Activated T-cell treated with anti-CD3 and anti-CD28 coated beads for 48 hours (primary cell): ENCODE measurements at regions not wholly inside any gene's neighbourhood (a gene's known extent, or its start where the extent isn't known, plus 50 kb on each side); places are given as distances from the start of the nearest gene placed in this dataset.

Experiments
- DNase-seq: peaks from one replicate; pipeline ENCODE4 v3.0.0-alpha.2; 2020; ENCODE audit warnings: low read depth

DNA sequence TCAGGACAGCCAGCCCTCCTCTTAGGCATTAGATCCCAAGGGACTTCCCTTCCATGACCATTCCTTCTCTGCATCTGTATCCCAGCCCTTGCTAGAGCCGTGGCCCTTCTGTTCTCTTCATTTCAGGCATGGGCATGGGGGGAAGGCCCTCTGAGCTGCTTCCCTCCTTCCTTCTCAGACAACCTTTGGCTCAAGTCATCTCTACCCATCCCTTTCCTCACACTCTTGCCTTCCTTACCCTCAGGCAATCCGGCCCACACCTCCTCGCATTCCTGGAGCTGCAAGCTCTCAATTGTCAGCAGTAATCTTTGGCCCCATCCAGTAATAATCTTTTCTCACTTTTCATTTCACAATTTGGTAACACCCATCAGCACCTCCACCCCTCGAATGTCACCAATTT lies 426.9 kb upstream of the JARID2 start:
- no peak for DNase-seq

GRCh38 chr6:14819840-14820420 lies 425.9 kb upstream of the JARID2 start:
- no peak for DNase-seq

- no peak for DNase-seq
Measured at GRCh38 chr6:14822012-14822553, 423.8 kb upstream of the JARID2 start.

DNA sequence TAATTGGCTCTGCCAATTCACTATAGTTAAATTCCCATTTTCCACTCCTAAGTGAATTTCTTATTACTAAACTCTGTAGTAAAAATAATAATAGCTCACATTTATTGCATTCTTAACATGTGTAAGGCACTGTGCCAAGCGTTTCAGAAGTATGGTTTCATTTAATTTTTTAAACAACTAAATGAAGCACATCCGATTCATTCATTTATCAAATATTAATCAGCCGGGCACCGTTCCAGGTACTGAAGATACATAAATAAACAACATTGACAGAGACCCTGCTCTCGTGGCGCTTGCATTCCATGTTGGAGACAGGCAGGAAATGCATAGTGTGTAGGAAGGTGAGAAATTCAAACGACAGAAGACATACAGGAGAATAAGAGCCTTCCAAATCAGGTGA lies 423.2 kb upstream of the JARID2 start:
- no peak for DNase-seq

- no peak for DNase-seq
Measured at GRCh38 chr6:14824060-14824459, 421.8 kb upstream of the JARID2 start.

DNA sequence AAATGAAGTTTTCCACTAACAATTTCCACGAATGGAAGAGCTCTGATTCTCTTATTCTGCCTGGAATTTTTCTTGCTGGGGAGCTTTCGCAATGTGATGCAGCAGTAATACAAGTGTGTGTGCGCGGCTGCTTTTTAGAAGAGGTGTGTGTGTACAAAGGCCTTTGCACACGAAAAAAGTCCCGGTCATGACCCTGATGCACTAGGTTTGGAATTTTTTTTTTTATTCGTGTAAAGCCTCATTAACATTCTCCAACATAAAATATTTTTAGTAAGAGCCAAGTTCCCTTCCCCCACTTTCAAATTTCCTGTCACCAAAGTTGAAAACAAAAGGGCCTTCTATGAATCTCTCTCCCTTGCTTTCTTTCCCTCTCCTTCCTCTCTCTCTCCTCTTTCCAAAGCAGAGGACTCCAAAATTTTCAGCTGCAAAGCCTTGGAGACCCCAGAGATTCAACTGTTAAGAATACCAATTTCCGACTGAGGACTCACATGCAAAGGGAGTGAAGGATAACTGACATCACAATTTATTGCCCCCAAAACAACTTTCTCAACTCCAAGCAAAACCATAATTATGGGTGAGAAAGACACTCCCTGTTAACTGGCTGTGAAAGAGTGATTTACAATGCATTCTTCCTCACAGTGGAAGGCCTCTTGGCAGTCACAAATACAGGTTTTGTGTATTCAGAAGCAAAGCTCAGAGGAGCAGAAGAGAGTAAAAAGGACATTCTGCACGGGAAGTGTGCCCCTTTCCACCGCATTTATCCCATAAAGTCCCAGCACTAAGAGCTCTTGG lies 421.2 kb upstream of the JARID2 start:
- no peak for DNase-seq

- no peak for DNase-seq
Measured at GRCh38 chr6:14826456-14826855, 419.4 kb upstream of the JARID2 start.

GRCh38 chr6:14827354-14827753 lies 418.5 kb upstream of the JARID2 start:
- no peak for DNase-seq

GRCh38 chr6:14828201-14828611 lies 417.7 kb upstream of the JARID2 start:
- DNase-seq: no peak

DNA sequence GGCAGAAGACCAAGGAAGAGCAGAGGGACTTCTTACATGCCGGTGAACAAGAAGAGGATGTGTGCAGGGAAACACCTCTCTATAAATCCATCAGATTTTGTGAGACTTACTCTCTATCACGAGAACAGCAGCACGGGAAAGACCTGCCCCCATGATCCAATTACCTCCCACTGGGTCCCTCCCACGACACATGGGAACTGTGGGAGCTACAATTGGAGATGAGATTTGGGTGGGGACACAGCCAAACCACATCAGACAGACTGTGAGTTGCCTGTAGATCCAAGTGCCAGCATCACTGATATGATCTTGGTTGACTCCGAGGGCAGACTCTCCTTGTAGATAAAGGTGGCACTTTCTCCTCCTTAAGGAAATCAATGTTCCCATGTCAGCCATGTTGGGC lies 414.8 kb upstream of the JARID2 start:
- DNase-seq: no peak

DNA sequence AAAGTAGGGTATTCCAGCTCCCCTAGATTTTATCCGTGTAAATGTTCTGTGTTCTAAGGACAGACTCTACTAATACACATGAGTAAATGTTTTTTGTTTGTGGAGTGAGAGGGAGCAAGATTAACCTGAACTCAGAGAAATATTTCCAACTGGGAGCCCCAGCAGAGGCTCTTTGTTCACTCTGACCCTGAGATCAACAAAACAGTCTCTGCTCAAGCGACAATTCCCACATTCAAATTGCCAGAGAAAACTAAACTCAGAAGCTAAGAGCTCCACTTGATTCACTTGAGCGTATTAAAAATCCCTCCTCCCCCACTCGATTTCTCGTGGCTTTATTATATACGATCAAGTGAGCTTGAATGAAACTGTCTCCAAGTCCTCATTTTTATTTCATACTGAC lies 413.9 kb upstream of the JARID2 start:
- no peak for DNase-seq

GRCh38 chr6:14832427-14832826 lies 413.4 kb upstream of the JARID2 start:
- no peak for DNase-seq

DNA sequence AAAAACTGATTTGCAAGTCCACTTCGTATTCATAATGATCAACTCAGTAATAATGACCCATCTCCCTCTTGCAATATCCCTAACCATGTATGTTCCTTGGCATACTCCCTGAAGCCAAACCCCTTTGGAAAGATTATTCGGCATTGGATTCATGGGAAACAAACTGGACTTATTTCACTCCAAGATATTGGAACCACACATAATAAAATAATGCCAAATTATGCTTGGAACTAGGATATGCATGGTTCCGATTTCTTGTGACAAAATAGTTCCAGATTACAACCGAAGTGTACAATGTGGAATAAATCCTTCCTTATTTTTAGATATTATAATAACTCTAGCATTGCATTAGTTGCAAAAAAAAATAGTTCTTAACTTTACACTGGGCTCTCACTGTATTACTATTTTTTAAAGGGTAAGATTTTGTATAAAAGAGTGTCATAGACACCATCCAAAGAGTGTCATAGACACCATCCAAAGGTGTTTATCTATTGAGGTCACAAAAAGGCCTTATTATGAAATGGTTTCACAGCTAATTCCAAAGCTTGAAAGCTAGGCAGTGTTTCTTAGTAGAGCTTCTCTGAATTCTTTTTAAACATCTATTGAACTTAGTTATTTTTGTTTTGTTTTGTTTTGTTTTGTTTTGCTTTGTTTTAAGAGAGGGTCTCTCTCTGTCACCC lies 410.9 kb upstream of the JARID2 start:
- DNase-seq: no peak

GRCh38 chr6:14837435-14837834 lies 408.4 kb upstream of the JARID2 start:
- no peak for DNase-seq

GRCh38 chr6:14838133-14838583 lies 407.7 kb upstream of the JARID2 start:
- no peak for DNase-seq

GRCh38 chr6:14841901-14842421 lies 403.9 kb upstream of the JARID2 start:
- no peak for DNase-seq

DNA sequence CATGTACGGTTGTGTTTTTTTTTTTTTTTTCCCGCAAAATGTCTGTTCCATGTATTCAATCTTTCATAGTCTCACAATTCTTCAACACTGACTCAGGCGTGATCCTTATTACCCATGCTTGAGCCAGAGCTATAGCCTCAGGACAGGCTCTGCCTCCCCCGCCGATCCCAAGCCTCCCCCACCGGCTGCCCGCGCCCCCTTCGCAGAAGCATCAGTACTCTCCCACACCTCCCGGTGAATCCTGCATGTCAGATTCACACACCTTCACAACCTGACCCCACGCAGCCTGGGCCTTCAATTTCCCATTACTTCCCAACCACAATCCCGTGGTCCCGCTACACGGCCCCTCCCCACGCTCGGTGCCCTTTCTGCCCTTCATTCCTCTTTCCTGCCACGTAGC lies 401.5 kb upstream of the JARID2 start:
- DNase-seq: no peak

- DNase-seq: no peak
Measured at GRCh38 chr6:14848019-14848418, 397.9 kb upstream of the JARID2 start.

DNA sequence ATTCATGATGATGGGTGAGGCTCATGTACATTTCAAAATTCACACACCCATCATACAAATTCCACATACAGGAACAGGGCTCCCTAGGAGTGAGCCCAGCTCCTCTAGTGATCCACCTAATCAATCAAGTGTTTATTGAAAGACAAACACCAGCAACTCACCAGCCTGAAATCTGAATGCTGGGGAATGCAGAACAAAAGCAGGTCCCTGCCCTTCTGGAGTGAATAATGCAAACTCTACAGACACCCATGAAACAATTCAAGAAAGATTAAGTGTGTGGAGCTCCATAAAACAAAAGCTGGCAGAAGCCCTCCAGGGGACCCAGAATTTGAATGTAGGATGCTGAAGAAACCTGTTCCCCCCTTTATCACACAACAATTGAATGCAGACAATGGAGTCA lies 396.7 kb upstream of the JARID2 start:
- DNase-seq: no peak

GRCh38 chr6:14851281-14851680 lies 394.6 kb upstream of the JARID2 start:
- no peak for DNase-seq

DNA sequence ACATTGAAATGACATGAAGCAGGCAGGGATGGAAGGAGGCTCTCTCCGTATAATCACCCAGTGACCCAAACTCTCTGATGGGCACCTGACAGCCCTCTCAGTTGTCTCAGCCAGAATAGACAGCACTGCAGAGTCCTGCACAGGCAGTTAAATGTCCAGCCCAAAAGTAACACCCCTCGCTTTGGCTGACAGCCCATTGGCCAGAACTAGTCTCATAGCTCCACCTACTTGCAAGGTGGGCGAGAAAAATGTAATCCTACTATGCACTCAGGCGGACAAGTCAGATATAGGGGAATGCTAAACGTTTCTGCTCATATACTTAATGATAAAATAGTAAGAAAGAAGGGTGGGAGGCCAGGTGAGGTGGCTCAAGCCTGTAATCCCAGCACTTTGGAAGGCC lies 393.5 kb upstream of the JARID2 start:
- no peak for DNase-seq

DNA sequence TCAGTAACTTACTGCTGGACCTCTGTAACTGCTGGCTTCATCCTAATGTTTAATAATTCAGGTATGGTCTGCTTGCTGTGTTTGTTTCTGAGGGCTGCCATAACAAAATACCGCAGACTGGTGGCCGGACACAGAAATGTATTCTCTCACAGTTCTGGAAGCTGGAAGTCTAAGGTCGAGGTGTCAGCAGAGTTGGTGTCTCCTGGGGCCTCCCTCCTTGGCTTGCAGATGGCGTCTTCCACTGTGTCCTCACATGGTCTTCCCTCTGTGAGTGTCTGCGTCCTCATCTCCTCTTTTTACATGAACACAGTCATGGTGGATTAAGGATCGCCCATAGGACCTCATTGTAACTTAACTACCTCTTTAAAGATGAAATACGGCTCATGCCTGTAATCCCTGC lies 389.7 kb upstream of the JARID2 start:
- no peak for DNase-seq

DNA sequence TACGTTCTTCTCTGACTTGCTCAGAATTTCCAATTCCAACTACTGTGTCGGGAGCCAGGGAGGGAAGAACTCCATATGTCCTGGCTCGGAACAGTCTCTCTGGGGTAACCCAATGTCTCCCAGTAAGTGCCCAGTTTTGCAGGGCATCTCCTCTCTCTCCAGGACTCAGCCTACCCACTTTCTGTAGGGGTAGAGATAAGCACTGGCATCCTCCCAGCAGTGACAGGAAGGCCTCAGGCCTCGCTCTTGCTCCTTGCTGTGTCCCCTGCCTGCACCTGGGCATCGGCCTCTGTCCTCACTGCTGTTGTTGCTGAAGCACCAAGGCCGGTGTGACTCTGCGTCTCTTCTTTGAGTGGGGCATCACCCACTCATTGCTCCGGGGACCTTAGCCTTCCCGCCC lies 388.9 kb upstream of the JARID2 start:
- DNase-seq: no peak
